ENCODE measurements at regions not wholly inside any gene's neighbourhood (a gene's known extent, or its start where the extent isn't known, plus 50 kb on each side); places are given as distances from the start of the nearest gene placed in this dataset.

- TF ChIP-seq POLR2A (IDR thresholded peaks at IDR 0.05) = no peak
- TF ChIP-seq POLR2AphosphoS5 (IDR thresholded peaks at IDR 0.05) = no peak
- TF ChIP-seq EP300 (IDR thresholded peaks at IDR 0.05) = no peak
- TF ChIP-seq, protein P1, sequence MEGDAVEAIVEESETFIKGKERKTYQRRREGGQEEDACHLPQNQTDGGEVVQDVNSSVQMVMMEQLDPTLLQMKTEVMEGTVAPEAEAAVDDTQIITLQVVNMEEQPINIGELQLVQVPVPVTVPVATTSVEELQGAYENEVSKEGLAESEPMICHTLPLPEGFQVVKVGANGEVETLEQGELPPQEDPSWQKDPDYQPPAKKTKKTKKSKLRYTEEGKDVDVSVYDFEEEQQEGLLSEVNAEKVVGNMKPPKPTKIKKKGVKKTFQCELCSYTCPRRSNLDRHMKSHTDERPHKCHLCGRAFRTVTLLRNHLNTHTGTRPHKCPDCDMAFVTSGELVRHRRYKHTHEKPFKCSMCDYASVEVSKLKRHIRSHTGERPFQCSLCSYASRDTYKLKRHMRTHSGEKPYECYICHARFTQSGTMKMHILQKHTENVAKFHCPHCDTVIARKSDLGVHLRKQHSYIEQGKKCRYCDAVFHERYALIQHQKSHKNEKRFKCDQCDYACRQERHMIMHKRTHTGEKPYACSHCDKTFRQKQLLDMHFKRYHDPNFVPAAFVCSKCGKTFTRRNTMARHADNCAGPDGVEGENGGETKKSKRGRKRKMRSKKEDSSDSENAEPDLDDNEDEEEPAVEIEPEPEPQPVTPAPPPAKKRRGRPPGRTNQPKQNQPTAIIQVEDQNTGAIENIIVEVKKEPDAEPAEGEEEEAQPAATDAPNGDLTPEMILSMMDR (IDR thresholded peaks at IDR 0.05) = no peak
- Histone ChIP-seq H3K4me1 (no peaks in the 10 kb centered on the region), H3K27ac (no peak overlapping the region), H3K27me3 (no peaks in the 10 kb centered on the region), H3K36me3 (no peaks in the 10 kb centered on the region), H3K4me3 (no peak overlapping the region), H3K9me3 (no peaks in the 10 kb centered on the region)
- 51% methylated on average over 6 of the region's 6 CpGs for WGBS
- DNase-seq (ENCODE audit: low spot score in 2 of 2) = no peak
Observed at GRCh38 chr5:28685794-28686193, 1647.4 kb upstream of the CDH9 start.

GRCh38 chr5:28678899-28679298 is 1640.5 kb upstream of the CDH9 start:
- H3K4me1 ChIP-seq = no peaks in the 10 kb centered on the region
- H3K27ac ChIP-seq = no peak overlapping the region
- H3K4me3 ChIP-seq = no peak overlapping the region
- H3K9me3 ChIP-seq = no peaks in the 10 kb centered on the region
- TF ChIP-seq, protein P1 (IDR thresholded peaks at IDR 0.05) = no peak
- TF ChIP-seq POLR2AphosphoS5 (IDR thresholded peaks at IDR 0.05) (no peak), EP300 (IDR thresholded peaks at IDR 0.05) (no peak), POLR2A (IDR thresholded peaks at IDR 0.05) (no peak)
- no peaks in the 10 kb centered on the region for H3K27me3 ChIP-seq
- H3K36me3 ChIP-seq = no peaks in the 10 kb centered on the region
- DNase-seq (ENCODE audit: low spot score in 2 of 2) = no peak

DNA sequence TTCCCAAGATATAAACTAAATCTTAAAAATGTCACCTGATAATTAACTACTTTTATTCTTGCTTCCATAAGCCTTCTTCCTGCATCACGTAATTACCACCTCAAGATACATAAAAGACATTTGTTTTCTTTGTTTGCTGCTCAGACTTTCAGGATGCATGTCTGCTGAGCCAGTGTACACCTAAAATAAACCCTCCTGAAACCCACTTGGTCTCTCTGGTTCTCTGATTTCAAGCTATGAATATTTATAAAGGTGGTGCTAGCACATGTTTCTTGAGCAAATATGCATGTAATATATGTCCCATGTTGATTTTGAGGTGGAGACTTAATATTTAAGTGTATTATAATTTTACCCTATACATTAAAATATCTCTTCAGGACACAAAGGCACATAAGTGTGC is 1627.7 kb upstream of the CDH9 start:
- Histone ChIP-seq H3K4me3 (no peak overlapping the region), H3K27ac (no peak overlapping the region), H3K9me3 (peaks cover 3% of the 10 kb centered on the region), H3K4me1 (no peaks in the 10 kb centered on the region), H3K27me3 (no peaks in the 10 kb centered on the region), H3K36me3 (no peaks in the 10 kb centered on the region)
- 76% methylated on average over 1 of the region's 1 CpG for WGBS
- TF ChIP-seq POLR2AphosphoS5 (IDR thresholded peaks at IDR 0.05) (no peak), EP300 (IDR thresholded peaks at IDR 0.05) (no peak), POLR2A (IDR thresholded peaks at IDR 0.05) (no peak)
- TF ChIP-seq, protein P1 (IDR thresholded peaks at IDR 0.05) = no peak
- DNase-seq (ENCODE audit: low spot score in 2 of 2) = no peak

- WGBS = 70% methylated on average over 2 of the region's 2 CpGs
- H3K27ac ChIP-seq = no peak overlapping the region
Observed at GRCh38 chr5:28648108-28648507, 1609.7 kb upstream of the CDH9 start.

GRCh38 chr5:28632607-28633006 is 1594.2 kb upstream of the CDH9 start:
- Histone ChIP-seq H3K27me3 (no peaks in the 10 kb centered on the region), H3K4me1 (no peaks in the 10 kb centered on the region), H3K4me3 (no peak overlapping the region), H3K27ac (no peak overlapping the region), H3K36me3 (no peaks in the 10 kb centered on the region), H3K9me3 (no peaks in the 10 kb centered on the region)
- DNase-seq (ENCODE audit: low spot score in 2 of 2) = no peak
- no peak for TF ChIP-seq EP300 (IDR thresholded peaks at IDR 0.05)
- no peak for TF ChIP-seq POLR2AphosphoS5 (IDR thresholded peaks at IDR 0.05)
- no peak for TF ChIP-seq POLR2A (IDR thresholded peaks at IDR 0.05)
- TF ChIP-seq, protein P1 (IDR thresholded peaks at IDR 0.05) = no peak
- 85% methylated on average over 9 of the region's 9 CpGs for WGBS

More at GRCh38 chr5:28648108-28648507, 1609.7 kb upstream of the CDH9 start:
- Histone ChIP-seq H3K36me3 (no peaks in the 10 kb centered on the region), H3K9me3 (no peaks in the 10 kb centered on the region), H3K4me3 (no peak overlapping the region), H3K27me3 (no peaks in the 10 kb centered on the region), H3K4me1 (no peaks in the 10 kb centered on the region)
- no peak for DNase-seq (ENCODE audit: low spot score in 2 of 2)
- TF ChIP-seq EP300 (IDR thresholded peaks at IDR 0.05) = no peak
- TF ChIP-seq, protein P1 (IDR thresholded peaks at IDR 0.05) = no peak
- no peak for TF ChIP-seq POLR2A (IDR thresholded peaks at IDR 0.05)
- TF ChIP-seq POLR2AphosphoS5 (IDR thresholded peaks at IDR 0.05) = no peak
